Lower lobe of right lung (tissue), 2 donors: ENCODE measurements at regions not wholly inside any gene's neighbourhood (a gene's known extent, or its start where the extent isn't known, plus 50 kb on each side); places are given as distances from the start of the nearest gene placed in this dataset.

ENCODE experiments used
- ATAC-seq, 2 donors: fragments of 200-7000 bp; cut with Tn5 transposase; one replicate each; pipeline ENCODE4 v1.9.1; 2020 to 2022; ENCODE audit warnings: mild to moderate bottlenecking in 2 of 2, moderate library complexity in 2 of 2
- DNase-seq: peaks from one replicate; pipeline ENCODE4 v3.0.0-alpha.2; 2020
- H3K27ac ChIP-seq: fragments of 200-600 bp; one replicate; pipeline ENCODE4 v1.8.0; 2022
- H3K27me3 ChIP-seq: fragments of 200-600 bp; one replicate; pipeline ENCODE4 v1.8.0; 2022; ENCODE audit warnings: low read depth
- H3K36me3 ChIP-seq: fragments of 200-600 bp; one replicate; pipeline ENCODE4 v1.8.0; 2022; ENCODE audit warnings: mild to moderate bottlenecking
- H3K4me1 ChIP-seq: fragments of 200-600 bp; one replicate; pipeline ENCODE4 v1.8.0; 2022
- H3K4me3 ChIP-seq: fragments of 200-600 bp; one replicate; pipeline ENCODE4 v1.8.0; 2022; ENCODE audit warnings: mild to moderate bottlenecking
- H3K9me3 ChIP-seq: fragments of 200-600 bp; one replicate; pipeline ENCODE4 v1.8.0; 2022
- CTCF ChIP-seq: fragments of 200-600 bp; IDR thresholded peaks from one replicate; pipeline ENCODE4 v1.8.0; 2022; ENCODE audit warnings: antibody characterized with exemption, mild to moderate bottlenecking
- intact Hi-C: fragments of 100-400 bp; cut with DNase I; formaldehyde crosslinking; loops from one replicate; pipeline ENCODE4 v1.11.0; 2022
- donor health status: DM: no; HTN: yes; CAD: no; lungs with severe emphysema.

GRCh38 chr18:11407940-11408339, 201.5 kb upstream of the SLC35G4 start:
- H3K4me1 ChIP-seq, result no peaks in the 10 kb centered on the region
- intact Hi-C loops, result no loop called here
- ATAC-seq (no peak), DNase-seq (no peak)
- H3K9me3 ChIP-seq, result no peaks in the 10 kb centered on the region
- no peaks in the 10 kb centered on the region for H3K36me3 ChIP-seq
- H3K4me3 ChIP-seq, result no peak overlapping the region
- H3K27me3 ChIP-seq, result no peaks in the 10 kb centered on the region
- TF ChIP-seq CTCF, result no peak
- no peak overlapping the region for H3K27ac ChIP-seq

GRCh38 chr18:11405804-11406203, 203.6 kb upstream of the SLC35G4 start:
- intact Hi-C loops, result no loop called here
- H3K36me3 ChIP-seq, result no peaks in the 10 kb centered on the region
- H3K4me1 ChIP-seq, result no peaks in the 10 kb centered on the region
- DNase-seq (no peak), ATAC-seq (no peak)
- H3K4me3 ChIP-seq, result no peak overlapping the region
- H3K27me3 ChIP-seq, result no peaks in the 10 kb centered on the region
- H3K9me3 ChIP-seq, result no peaks in the 10 kb centered on the region
- no peak overlapping the region for H3K27ac ChIP-seq
- TF ChIP-seq CTCF, result no peak

- DNase-seq, result no peak
- no peaks in the 10 kb centered on the region for H3K27me3 ChIP-seq
- intact Hi-C loops, result no loop called here
- H3K9me3 ChIP-seq, result no peaks in the 10 kb centered on the region
- H3K4me3 ChIP-seq, result no peak overlapping the region
- no peak for ATAC-seq
- no peak overlapping the region for H3K27ac ChIP-seq
- no peaks in the 10 kb centered on the region for H3K4me1 ChIP-seq
- H3K36me3 ChIP-seq, result no peaks in the 10 kb centered on the region
- no peak for TF ChIP-seq CTCF
Observed at GRCh38 chr18:11400703-11401102, 208.7 kb upstream of the SLC35G4 start.

- no peak for TF ChIP-seq CTCF
- no peak for DNase-seq
- H3K4me3 ChIP-seq, result no peak overlapping the region
- H3K4me1 ChIP-seq, result no peaks in the 10 kb centered on the region
- ATAC-seq, result no peak
- H3K9me3 ChIP-seq, result no peaks in the 10 kb centered on the region
- no peak overlapping the region for H3K27ac ChIP-seq
- H3K27me3 ChIP-seq, result no peaks in the 10 kb centered on the region
- no peaks in the 10 kb centered on the region for H3K36me3 ChIP-seq
- intact Hi-C loops, result no loop called here
Observed at GRCh38 chr18:11398625-11399024, 210.8 kb upstream of the SLC35G4 start.

- Histone ChIP-seq H3K27ac (no peak overlapping the region), H3K4me1 (no peaks in the 10 kb centered on the region), H3K36me3 (no peaks in the 10 kb centered on the region), H3K9me3 (no peaks in the 10 kb centered on the region), H3K27me3 (no peaks in the 10 kb centered on the region), H3K4me3 (no peak overlapping the region)
- DNase-seq (no peak), ATAC-seq (no peak)
- no peak for TF ChIP-seq CTCF
- intact Hi-C loops, result no loop called here
Observed at GRCh38 chr18:11392980-11393885, 216.2 kb upstream of the SLC35G4 start.
